ENCODE measurements at regions not wholly inside any gene's neighbourhood (a gene's known extent, or its start where the extent isn't known, plus 50 kb on each side); places are given as distances from the start of the nearest gene placed in this dataset.

DNA sequence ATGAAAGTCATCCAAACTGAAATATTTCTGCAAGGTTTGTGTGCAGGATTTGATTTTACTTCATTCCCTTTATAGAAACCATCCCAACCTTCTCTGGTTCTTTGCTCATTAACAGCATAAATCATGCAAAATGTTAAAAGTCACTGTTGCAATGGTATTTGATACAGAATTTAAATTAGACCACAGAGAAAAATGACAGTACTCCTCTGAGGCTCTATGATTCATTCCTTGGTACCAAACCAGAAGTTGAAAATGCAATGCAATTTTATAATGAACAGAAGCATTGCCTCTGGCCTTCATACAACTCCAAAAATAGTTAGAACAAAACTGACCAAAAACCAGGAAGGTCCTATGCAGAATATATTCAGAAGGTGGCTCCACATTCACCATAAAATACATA, 607.1 kb downstream of the TLE1 start:
- TF ChIP-seq EZH2 (IDR thresholded peaks at IDR 0.05; ENCODE audit: low read depth): no peak
- TF ChIP-seq, protein P1, sequence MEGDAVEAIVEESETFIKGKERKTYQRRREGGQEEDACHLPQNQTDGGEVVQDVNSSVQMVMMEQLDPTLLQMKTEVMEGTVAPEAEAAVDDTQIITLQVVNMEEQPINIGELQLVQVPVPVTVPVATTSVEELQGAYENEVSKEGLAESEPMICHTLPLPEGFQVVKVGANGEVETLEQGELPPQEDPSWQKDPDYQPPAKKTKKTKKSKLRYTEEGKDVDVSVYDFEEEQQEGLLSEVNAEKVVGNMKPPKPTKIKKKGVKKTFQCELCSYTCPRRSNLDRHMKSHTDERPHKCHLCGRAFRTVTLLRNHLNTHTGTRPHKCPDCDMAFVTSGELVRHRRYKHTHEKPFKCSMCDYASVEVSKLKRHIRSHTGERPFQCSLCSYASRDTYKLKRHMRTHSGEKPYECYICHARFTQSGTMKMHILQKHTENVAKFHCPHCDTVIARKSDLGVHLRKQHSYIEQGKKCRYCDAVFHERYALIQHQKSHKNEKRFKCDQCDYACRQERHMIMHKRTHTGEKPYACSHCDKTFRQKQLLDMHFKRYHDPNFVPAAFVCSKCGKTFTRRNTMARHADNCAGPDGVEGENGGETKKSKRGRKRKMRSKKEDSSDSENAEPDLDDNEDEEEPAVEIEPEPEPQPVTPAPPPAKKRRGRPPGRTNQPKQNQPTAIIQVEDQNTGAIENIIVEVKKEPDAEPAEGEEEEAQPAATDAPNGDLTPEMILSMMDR (conservative IDR thresholded peaks at IDR 0.05): no peak
